A673 (cell line): ENCODE measurements at regions not wholly inside any gene's neighbourhood (a gene's known extent, or its start where the extent isn't known, plus 50 kb on each side); places are given as distances from the start of the nearest gene placed in this dataset.

ENCODE experiments used
- BruUV-seq: library from RNA; stranded (reverse); fragments of 400-500 nt; replicated peaks from 2 replicates; lab custom pipeline; 2021; lab: Mats Ljungman, UMichigan
- CTCF ChIA-PET: fragments of 300-600 bp; sonication (Branson Sonifier 250); formaldehyde crosslinking; loops from one replicate; lab custom pipeline; 2022; ENCODE audit warnings: antibody characterized with exemption; lab: Charles Lee
- POLR2A ChIA-PET: fragments of 300-600 bp; sonication (Branson Sonifier 250); formaldehyde crosslinking; loops from one replicate; lab custom pipeline; 2022; ENCODE audit warnings: antibody characterized with exemption; ENCODE audit not compliant: low non-redundant PET; lab: Charles Lee
- DNase-seq: peaks from one replicate; pipeline ENCODE4 v3.0.0-alpha.2; 2015; ENCODE audit warnings: low spot score
- H3K27ac ChIP-seq: fragments of 200-600 bp; sonication (generic); 2 replicates; pipeline ENCODE4 v1.5.1; 2016; ENCODE audit warnings: mixed run types, low read depth, mild to moderate bottlenecking, mixed read lengths, antibody characterized with exemption, low read length; ENCODE audit not compliant: poor library complexity, severe bottlenecking
- H3K27me3 ChIP-seq: fragments of 200-600 bp; sonication (generic); replicated peaks from 2 replicates; pipeline ENCODE4 v1.6.1; 2017; ENCODE audit warnings: mixed run types, low read depth, mild to moderate bottlenecking, mixed read lengths, antibody characterized with exemption, low read length; ENCODE audit not compliant: insufficient read depth, poor library complexity
- H3K36me3 ChIP-seq: fragments of 200-600 bp; sonication (generic); 2 replicates; pipeline ENCODE4 v1.6.1; 2016; ENCODE audit warnings: mixed run types, mild to moderate bottlenecking, mixed read lengths, antibody characterized with exemption, low read length; ENCODE audit not compliant: insufficient read depth, poor library complexity, severe bottlenecking
- H3K4me1 ChIP-seq: fragments of 200-600 bp; sonication (generic); 2 replicates; pipeline ENCODE4 v1.6.1; 2017; ENCODE audit warnings: mixed run types, mild to moderate bottlenecking, mixed read lengths, antibody characterized with exemption, low read length; ENCODE audit not compliant: insufficient read depth, poor library complexity, severe bottlenecking
- H3K4me3 ChIP-seq: fragments of 200-600 bp; sonication (generic); 2 replicates; pipeline ENCODE4 v1.5.1; 2016; ENCODE audit warnings: low read depth, mixed run types, mild to moderate bottlenecking, mixed read lengths, low read length; ENCODE audit not compliant: poor library complexity, severe bottlenecking
- H3K9me3 ChIP-seq: fragments of 200-600 bp; sonication (generic); 2 replicates; pipeline ENCODE4 v1.6.1; 2016; ENCODE audit warnings: mixed run types, low read depth, mild to moderate bottlenecking, mixed read lengths, antibody characterized with exemption, low read length; ENCODE audit not compliant: poor library complexity, severe bottlenecking
- EZH2 ChIP-seq: fragments of 200-600 bp; sonication (generic); IDR thresholded peaks from 2 replicates; pipeline ENCODE4 v1.6.1; 2017; ENCODE audit warnings: borderline replicate concordance, low read depth, mild to moderate bottlenecking, mixed read lengths, antibody characterized with exemption, low read length; ENCODE audit not compliant: poor library complexity, severe bottlenecking
- intact Hi-C: fragments of 100-400 bp; cut with micrococcal nuclease; formaldehyde crosslinking; loops from one replicate; pipeline ENCODE4 v1.10.0; 2022; ENCODE audit not compliant: unreplicated experiment
- TF ChIP-seq, protein P1 (sequence below): fragments of 300-800, 200-600 bp; sonication (generic); conservative IDR thresholded peaks from 2 replicates; pipeline ENCODE4 v1.5.1; 2017; ENCODE audit warnings: low read depth, mild to moderate bottlenecking, antibody characterized with exemption, low read length, moderate library complexity, mixed read lengths

DNA sequence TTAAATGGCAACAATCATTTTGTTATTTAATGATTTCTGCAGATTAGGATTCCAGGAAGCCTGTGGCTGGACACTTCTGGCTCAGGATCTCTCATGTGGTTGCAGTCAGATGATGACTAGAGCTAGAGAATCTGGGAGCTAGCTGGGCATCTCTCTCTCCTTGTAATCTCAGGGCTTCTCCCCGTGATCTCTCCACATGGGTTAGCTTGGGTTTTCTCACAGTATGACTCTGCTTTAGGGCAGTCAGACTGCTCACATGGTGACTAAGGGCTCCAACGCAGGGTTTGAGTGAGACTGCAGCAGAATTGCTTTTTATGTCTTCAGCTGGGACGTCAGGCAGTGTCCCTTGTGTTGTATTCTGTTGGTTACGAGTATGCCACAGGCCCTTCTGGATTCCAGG, 361.4 kb downstream of the CBLL2 start:
- intact Hi-C loops, result no loop called here
- CTCF ChIA-PET, result no interaction called here
- TF ChIP-seq EZH2, result no peak
- TF ChIP-seq, protein P1, sequence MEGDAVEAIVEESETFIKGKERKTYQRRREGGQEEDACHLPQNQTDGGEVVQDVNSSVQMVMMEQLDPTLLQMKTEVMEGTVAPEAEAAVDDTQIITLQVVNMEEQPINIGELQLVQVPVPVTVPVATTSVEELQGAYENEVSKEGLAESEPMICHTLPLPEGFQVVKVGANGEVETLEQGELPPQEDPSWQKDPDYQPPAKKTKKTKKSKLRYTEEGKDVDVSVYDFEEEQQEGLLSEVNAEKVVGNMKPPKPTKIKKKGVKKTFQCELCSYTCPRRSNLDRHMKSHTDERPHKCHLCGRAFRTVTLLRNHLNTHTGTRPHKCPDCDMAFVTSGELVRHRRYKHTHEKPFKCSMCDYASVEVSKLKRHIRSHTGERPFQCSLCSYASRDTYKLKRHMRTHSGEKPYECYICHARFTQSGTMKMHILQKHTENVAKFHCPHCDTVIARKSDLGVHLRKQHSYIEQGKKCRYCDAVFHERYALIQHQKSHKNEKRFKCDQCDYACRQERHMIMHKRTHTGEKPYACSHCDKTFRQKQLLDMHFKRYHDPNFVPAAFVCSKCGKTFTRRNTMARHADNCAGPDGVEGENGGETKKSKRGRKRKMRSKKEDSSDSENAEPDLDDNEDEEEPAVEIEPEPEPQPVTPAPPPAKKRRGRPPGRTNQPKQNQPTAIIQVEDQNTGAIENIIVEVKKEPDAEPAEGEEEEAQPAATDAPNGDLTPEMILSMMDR, result no peak
- Histone ChIP-seq H3K9me3 (no peaks in the 10 kb centered on the region), H3K4me3 (no peak overlapping the region), H3K27ac (no peak overlapping the region), H3K27me3 (no peaks in the 10 kb centered on the region), H3K36me3 (no peaks in the 10 kb centered on the region), H3K4me1 (no peaks in the 10 kb centered on the region)
- no TSS peak for BruUV-seq
- POLR2A ChIA-PET, result no interaction called here
- no peak for DNase-seq

DNA sequence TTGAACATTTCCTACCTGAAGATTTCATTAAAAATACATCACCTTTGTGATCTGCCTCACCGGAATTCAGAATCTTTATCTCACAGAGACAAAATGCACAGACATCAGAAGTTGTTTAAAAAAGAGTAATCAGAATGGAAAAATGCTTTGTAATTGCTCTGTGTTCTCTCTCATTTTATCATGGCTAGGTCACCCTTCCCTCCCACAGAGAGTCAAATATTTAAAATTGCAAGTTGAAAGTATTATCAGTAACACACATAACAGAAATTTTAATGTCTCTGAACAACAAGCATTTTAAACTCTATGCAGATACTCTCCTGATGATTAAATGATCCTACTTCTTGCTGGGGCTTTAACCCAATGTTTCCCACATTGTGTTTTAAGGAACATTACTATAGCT, 362.0 kb downstream of the CBLL2 start:
- H3K4me3 ChIP-seq, result no peak overlapping the region
- intact Hi-C loops, result no loop called here
- no peaks in the 10 kb centered on the region for H3K36me3 ChIP-seq
- no TSS peak for BruUV-seq
- H3K4me1 ChIP-seq, result no peaks in the 10 kb centered on the region
- CTCF ChIA-PET, result no interaction called here
- POLR2A ChIA-PET, result no interaction called here
- no peaks in the 10 kb centered on the region for H3K9me3 ChIP-seq
- H3K27me3 ChIP-seq, result no peaks in the 10 kb centered on the region
- DNase-seq, result no peak
- H3K27ac ChIP-seq, result no peak overlapping the region
- TF ChIP-seq EZH2, result no peak
- TF ChIP-seq, protein P1, result no peak

DNA sequence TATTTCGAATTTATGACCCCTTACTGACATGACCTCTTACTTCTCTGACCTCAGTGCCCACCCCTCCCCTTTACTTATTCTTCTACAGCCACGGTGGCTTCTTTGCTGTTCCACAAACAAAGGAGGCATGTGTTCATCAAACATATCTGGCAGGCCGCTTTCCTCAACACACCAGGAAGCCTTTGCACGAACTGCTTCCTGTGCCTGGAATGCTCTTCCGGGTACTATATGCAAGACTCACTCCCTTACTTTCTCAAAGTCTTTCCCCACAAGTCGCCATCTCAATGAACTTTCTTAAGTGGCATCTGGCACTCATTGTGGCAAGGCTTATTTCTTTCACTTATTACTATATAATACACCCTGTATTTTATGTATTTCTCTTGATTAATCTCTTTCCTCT, 351.5 kb upstream of the DDX53 start:
- POLR2A ChIA-PET, result no interaction called here
- H3K27ac ChIP-seq, result no peak overlapping the region
- H3K4me3 ChIP-seq, result no peak overlapping the region
- H3K9me3 ChIP-seq, result no peaks in the 10 kb centered on the region
- no peaks in the 10 kb centered on the region for H3K27me3 ChIP-seq
- CTCF ChIA-PET, result no interaction called here
- DNase-seq, result peak; percentile 1
- TF ChIP-seq, protein P1, result no peak
- TF ChIP-seq EZH2, result no peak
- intact Hi-C loops, result no loop called here
- no peaks in the 10 kb centered on the region for H3K36me3 ChIP-seq
- BruUV-seq, result no TSS peak
- no peaks in the 10 kb centered on the region for H3K4me1 ChIP-seq
